ENCODE measurements at regions not wholly inside any gene's neighbourhood (a gene's known extent, or its start where the extent isn't known, plus 50 kb on each side); places are given as distances from the start of the nearest gene placed in this dataset.

DNA sequence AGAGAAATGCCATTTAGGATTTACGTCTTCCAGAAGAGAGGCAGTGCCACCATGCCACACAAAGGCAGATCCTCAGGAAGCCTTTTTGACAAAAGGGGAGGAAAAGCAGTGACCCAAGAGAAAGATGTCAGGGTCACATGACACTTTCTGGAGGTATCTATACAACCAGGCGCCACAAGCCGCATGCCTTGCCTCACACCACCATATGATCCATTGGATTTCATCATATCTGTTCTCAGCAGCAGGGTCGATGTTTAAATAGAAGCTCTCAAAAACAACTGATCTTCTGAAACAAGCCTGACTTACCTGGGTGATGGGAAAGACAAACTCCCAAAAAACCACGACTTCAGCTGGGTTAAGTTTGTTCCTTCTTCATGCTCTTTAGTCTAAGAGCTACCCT lies 52.5 kb upstream of the UNC5B start:
- intact Hi-C loops (cut with micrococcal nuclease) = no loop called here
- no peak overlapping the region for H3K27ac Mint-ChIP-seq
- peaks cover 2% of the 10 kb centered on the region for H3K27me3 Mint-ChIP-seq

DNA sequence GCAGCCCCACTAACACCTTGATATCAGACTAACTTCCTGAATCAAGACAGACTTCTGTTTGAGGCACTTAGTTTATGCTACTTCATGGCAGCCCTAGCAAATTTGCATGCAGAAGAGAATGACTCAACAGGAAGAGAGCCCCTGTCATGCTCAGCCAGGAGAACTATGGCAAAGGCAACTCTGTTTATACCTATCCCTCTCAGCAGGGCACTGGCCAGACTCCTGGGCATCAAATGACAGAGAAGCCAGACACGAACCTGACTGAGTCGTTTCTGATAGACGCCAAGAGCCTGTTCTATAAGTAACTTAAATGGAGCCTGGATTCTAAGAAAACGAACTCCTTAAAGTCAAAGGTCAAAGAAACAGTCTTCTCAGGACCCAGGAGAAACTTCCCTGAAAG lies 50.9 kb upstream of the UNC5B start:
- CTCF ChIA-PET = no interaction called here
- POLR2A ChIA-PET = no interaction called here
- intact Hi-C loops (cut with micrococcal nuclease) = no loop called here

More for the DNA sequence above, 52.5 kb upstream of the UNC5B start:
- ChIA-PET POLR2A (no interaction called here), CTCF (no interaction called here)
- ATAC-seq (ENCODE audit: low read depth) (no peak), DNase-seq (no peak)
- H3K4me3 Mint-ChIP-seq = no peak overlapping the region
- no peaks in the 10 kb centered on the region for H3K4me1 Mint-ChIP-seq
- no peaks in the 10 kb centered on the region for H3K36me3 Mint-ChIP-seq (ENCODE audit: low read depth)
- no peaks in the 10 kb centered on the region for H3K9me3 Mint-ChIP-seq
- TF ChIP-seq, protein P1, sequence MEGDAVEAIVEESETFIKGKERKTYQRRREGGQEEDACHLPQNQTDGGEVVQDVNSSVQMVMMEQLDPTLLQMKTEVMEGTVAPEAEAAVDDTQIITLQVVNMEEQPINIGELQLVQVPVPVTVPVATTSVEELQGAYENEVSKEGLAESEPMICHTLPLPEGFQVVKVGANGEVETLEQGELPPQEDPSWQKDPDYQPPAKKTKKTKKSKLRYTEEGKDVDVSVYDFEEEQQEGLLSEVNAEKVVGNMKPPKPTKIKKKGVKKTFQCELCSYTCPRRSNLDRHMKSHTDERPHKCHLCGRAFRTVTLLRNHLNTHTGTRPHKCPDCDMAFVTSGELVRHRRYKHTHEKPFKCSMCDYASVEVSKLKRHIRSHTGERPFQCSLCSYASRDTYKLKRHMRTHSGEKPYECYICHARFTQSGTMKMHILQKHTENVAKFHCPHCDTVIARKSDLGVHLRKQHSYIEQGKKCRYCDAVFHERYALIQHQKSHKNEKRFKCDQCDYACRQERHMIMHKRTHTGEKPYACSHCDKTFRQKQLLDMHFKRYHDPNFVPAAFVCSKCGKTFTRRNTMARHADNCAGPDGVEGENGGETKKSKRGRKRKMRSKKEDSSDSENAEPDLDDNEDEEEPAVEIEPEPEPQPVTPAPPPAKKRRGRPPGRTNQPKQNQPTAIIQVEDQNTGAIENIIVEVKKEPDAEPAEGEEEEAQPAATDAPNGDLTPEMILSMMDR (IDR thresholded peaks at IDR 0.05) = no peak

More for the DNA sequence above, 50.9 kb upstream of the UNC5B start:
- H3K4me3 Mint-ChIP-seq = no peak overlapping the region
- DNase-seq = no peak
- no peaks in the 10 kb centered on the region for H3K36me3 Mint-ChIP-seq (ENCODE audit: low read depth)
- H3K27ac Mint-ChIP-seq = no peak overlapping the region
- ATAC-seq (ENCODE audit: low read depth) = peak; percentile 54
- TF ChIP-seq, protein P1 (IDR thresholded peaks at IDR 0.05) = no peak
- no peaks in the 10 kb centered on the region for H3K4me1 Mint-ChIP-seq
- H3K27me3 Mint-ChIP-seq = peaks cover 5% of the 10 kb centered on the region
- H3K9me3 Mint-ChIP-seq = no peaks in the 10 kb centered on the region
